Esophagus muscularis mucosa (tissue), 3 donors: ENCODE measurements at regions not wholly inside any gene's neighbourhood (a gene's known extent, or its start where the extent isn't known, plus 50 kb on each side); places are given as distances from the start of the nearest gene placed in this dataset.

Experiments used
- POLR2A ChIP-seq: fragments of 450-650 bp; IDR thresholded peaks from one replicate; pipeline ENCODE4 v1.6.1; 2017; ENCODE audit warnings: antibody characterized with exemption, moderate library complexity, mild to moderate bottlenecking, low read depth
- POLR2AphosphoS5 ChIP-seq, 2 donors: sonication (generic); formaldehyde crosslinking; IDR thresholded peaks; one replicate each; pipeline ENCODE4 v1.6.1; 2017; ENCODE audit warnings: antibody characterized with exemption in 2 of 2
- TF ChIP-seq, protein P1 (sequence below), 3 experiments: fragments of 200-600 bp in 2 of 3; fragments of 450-650 bp in 1 of 3; sonication (generic) in 2 of 3; IDR thresholded peaks; one replicate each; pipeline ENCODE4 v1.5.1; 2017 to 2019; ENCODE audit warnings: antibody characterized with exemption in 3 of 3, mild to moderate bottlenecking in 2 of 3, moderate library complexity in 1 of 3

DNA sequence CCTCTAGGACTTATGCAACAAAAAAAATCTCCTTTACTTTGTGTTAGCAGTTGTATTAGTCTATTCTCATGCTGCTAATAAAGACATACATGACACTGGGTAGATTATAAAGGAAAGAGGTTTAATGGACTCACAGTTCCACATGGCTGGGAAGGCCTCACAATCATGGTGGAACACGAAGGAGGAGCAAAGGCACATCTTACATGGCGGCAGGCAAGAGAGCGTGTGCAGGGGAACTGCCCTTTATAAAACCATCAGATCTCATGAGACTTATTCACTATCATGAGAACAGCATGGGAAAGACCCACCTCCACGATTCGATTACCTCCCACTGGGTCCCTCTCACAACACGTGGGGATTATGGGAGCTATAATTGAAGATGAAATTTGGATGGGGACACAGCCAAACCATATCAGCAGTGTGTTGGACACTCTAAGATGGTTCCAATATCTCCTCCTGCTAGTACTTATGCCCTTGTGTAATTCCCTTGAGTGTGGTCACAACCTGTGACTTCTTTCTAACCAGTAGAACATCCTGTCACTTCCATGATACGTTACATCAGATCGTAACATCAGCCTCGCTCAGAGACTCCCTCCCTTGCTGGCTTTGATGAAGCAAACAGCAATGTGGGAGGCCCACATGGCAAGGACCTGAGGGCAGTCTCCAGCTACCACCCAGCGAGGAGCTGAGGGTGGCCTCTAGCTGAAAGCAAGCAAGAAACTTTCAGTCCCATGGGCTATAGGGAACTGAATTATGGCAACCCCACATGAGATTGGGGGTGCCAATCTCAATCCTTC, 113.5 kb upstream of the PITX1 start:
- TF ChIP-seq, protein P1, sequence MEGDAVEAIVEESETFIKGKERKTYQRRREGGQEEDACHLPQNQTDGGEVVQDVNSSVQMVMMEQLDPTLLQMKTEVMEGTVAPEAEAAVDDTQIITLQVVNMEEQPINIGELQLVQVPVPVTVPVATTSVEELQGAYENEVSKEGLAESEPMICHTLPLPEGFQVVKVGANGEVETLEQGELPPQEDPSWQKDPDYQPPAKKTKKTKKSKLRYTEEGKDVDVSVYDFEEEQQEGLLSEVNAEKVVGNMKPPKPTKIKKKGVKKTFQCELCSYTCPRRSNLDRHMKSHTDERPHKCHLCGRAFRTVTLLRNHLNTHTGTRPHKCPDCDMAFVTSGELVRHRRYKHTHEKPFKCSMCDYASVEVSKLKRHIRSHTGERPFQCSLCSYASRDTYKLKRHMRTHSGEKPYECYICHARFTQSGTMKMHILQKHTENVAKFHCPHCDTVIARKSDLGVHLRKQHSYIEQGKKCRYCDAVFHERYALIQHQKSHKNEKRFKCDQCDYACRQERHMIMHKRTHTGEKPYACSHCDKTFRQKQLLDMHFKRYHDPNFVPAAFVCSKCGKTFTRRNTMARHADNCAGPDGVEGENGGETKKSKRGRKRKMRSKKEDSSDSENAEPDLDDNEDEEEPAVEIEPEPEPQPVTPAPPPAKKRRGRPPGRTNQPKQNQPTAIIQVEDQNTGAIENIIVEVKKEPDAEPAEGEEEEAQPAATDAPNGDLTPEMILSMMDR (IDR thresholded peaks at IDR 0.05), result no peak
- no peak for TF ChIP-seq POLR2A
- TF ChIP-seq POLR2AphosphoS5 (IDR thresholded peaks at IDR 0.05), result no peak
